ENCODE measurements at regions not wholly inside any gene's neighbourhood (a gene's known extent, or its start where the extent isn't known, plus 50 kb on each side); places are given as distances from the start of the nearest gene placed in this dataset.

DNA sequence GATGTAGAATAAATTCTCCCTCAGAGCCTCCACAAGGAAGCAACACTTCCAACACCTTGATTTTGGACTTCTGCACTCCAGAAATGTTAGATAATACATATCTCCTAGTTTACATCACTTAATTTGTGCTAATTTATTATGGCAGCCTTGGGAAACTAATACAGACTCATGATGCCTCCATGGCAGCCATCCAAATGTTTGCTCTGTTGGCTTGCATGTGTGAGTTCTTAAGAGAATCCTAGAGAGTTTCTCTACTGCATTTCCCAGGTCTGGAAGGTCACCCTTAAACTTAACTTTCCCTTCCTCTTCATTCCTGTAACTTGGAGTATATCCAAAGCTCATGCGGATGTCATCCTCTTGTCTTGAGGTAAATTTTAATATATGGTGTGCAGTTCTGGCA, 956.1 kb downstream of the ADGRL3 start (continued):
- TF ChIP-seq, protein P1, sequence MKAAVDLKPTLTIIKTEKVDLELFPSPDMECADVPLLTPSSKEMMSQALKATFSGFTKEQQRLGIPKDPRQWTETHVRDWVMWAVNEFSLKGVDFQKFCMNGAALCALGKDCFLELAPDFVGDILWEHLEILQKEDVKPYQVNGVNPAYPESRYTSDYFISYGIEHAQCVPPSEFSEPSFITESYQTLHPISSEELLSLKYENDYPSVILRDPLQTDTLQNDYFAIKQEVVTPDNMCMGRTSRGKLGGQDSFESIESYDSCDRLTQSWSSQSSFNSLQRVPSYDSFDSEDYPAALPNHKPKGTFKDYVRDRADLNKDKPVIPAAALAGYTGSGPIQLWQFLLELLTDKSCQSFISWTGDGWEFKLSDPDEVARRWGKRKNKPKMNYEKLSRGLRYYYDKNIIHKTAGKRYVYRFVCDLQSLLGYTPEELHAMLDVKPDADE (IDR thresholded peaks at IDR 0.05), result no peak
- no peak for TF ChIP-seq EZH2phosphoT487 (IDR thresholded peaks at IDR 0.05; ENCODE audit: unreplicated experiment)
- no peak for TF ChIP-seq ZNF114 (CRISPR knock-in tag; IDR thresholded peaks at IDR 0.05)

DNA sequence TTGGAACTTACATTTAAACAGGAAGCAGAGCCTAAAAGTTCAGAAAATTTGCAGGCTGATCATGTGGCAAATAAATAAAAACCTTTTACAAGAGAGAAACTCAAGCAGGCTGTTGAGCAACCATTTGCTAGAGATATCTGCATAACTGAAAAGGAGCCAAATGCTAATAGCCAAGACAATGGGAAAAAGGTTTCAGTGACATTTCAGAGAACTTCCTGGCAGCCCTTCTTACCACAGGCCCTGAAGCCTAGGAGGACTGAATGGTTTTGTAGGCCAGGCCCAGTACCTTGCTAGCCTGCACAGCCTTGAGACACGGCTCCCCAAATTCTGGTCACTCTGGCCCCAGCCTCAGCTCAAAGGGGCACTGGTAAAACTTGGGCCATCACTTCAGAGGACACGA, 945.1 kb downstream of the ADGRL3 start:
- Mint-ChIP-seq H3K27me3 (ENCODE audit: insufficient read depth, low read depth, poor library complexity) (peaks cover 1% of the 10 kb centered on the region), H3K27ac (no peak overlapping the region), H3K4me1 (no peaks in the 10 kb centered on the region), H3K9me3 (peaks cover 33% of the 10 kb centered on the region), H3K4me3 (no peak overlapping the region), H3K36me3 (ENCODE audit: low read depth) (peaks cover 22% of the 10 kb centered on the region)
- Histone ChIP-seq H4K20me1 (replicated peaks; ENCODE audit: insufficient read depth) (no peaks in the 10 kb centered on the region), H2AFZ (no peak overlapping the region), H3K4me1 (ENCODE audit: insufficient read depth) (no peaks in the 10 kb centered on the region), H3F3A (replicated peaks; ENCODE audit: low read depth) (no peaks in the 10 kb centered on the region), H3K9me2 (ENCODE audit: insufficient read depth) (peaks cover 7% of the 10 kb centered on the region; the same call in 1 of the 2 replicates), H3K79me2 (replicated peaks; ENCODE audit: insufficient read depth) (no peaks in the 10 kb centered on the region), H3K4me2 (no peak overlapping the region), H3K27me3 (ENCODE audit: insufficient read depth) (no peaks in the 10 kb centered on the region), H3K36me3 (ENCODE audit: insufficient read depth) (peaks cover 14% of the 10 kb centered on the region; the same call in 1 of the 2 replicates), H3K27ac (ENCODE audit: low read depth) (no peak overlapping the region), H3K4me3 (no peak overlapping the region)
- no peak for TF ChIP-seq ZNF331 (CRISPR knock-in tag; IDR thresholded peaks at IDR 0.05; ENCODE audit: low read depth)
- no peak for TF ChIP-seq ZNF114 (CRISPR knock-in tag; IDR thresholded peaks at IDR 0.05)
- no peak for TF ChIP-seq JUNB (IDR thresholded peaks at IDR 0.05; ENCODE audit: unreplicated experiment)
- TF ChIP-seq, protein P2, sequence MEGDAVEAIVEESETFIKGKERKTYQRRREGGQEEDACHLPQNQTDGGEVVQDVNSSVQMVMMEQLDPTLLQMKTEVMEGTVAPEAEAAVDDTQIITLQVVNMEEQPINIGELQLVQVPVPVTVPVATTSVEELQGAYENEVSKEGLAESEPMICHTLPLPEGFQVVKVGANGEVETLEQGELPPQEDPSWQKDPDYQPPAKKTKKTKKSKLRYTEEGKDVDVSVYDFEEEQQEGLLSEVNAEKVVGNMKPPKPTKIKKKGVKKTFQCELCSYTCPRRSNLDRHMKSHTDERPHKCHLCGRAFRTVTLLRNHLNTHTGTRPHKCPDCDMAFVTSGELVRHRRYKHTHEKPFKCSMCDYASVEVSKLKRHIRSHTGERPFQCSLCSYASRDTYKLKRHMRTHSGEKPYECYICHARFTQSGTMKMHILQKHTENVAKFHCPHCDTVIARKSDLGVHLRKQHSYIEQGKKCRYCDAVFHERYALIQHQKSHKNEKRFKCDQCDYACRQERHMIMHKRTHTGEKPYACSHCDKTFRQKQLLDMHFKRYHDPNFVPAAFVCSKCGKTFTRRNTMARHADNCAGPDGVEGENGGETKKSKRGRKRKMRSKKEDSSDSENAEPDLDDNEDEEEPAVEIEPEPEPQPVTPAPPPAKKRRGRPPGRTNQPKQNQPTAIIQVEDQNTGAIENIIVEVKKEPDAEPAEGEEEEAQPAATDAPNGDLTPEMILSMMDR (conservative IDR thresholded peaks at IDR 0.05; ENCODE audit: low read depth in 2 of 2), result no peak
- no peak for TF ChIP-seq CREB1 (CRISPR knock-in tag; IDR thresholded peaks at IDR 0.05; ENCODE audit: low read depth)
- no peak for TF ChIP-seq EZH2 (IDR thresholded peaks at IDR 0.05; ENCODE audit: low read depth, unreplicated experiment)
- DNase-seq (ENCODE audit: low spot score) (no peak), ATAC-seq (no peak)

DNA sequence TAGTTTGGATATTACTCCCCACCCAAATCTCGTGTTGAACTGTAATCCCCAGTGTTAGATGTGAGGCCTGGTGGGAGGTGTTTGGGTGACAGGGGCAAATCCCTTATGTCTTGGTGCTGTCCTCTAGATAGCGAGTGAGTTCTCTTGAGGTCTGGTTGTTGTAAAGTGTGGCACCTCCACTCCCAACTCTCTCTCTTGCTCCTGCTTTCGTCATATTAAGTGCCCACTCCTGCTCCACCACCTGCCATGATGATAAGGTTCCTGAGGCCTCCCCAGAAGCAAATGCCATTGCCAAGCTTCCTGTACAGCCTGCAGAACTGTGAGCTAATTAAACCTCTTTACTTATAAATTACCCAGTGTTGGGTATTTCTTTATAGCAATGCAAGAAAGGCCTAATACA, 944.3 kb downstream of the ADGRL3 start:
- peaks cover 7% of the 10 kb centered on the region; the same call in 1 of the 2 replicates for H3K9me2 ChIP-seq (ENCODE audit: insufficient read depth)
- no peaks in the 10 kb centered on the region for H3K4me1 ChIP-seq (ENCODE audit: insufficient read depth)
- H3K27me3 Mint-ChIP-seq (ENCODE audit: insufficient read depth, low read depth, poor library complexity), result peaks cover 1% of the 10 kb centered on the region
- H3F3A ChIP-seq (replicated peaks; ENCODE audit: low read depth), result no peaks in the 10 kb centered on the region
- ATAC-seq (no peak), DNase-seq (ENCODE audit: low spot score) (no peak)
- H3K4me2 ChIP-seq, result no peak overlapping the region
- no peaks in the 10 kb centered on the region for H3K4me1 Mint-ChIP-seq
- peaks cover 14% of the 10 kb centered on the region; the same call in 1 of the 2 replicates for H3K36me3 ChIP-seq (ENCODE audit: insufficient read depth)
- H3K27ac Mint-ChIP-seq, result no peak overlapping the region
- peaks cover 33% of the 10 kb centered on the region for H3K9me3 Mint-ChIP-seq
- no peaks in the 10 kb centered on the region for H3K27me3 ChIP-seq (ENCODE audit: insufficient read depth)
- H3K4me3 ChIP-seq, result no peak overlapping the region
- H4K20me1 ChIP-seq (replicated peaks; ENCODE audit: insufficient read depth), result no peaks in the 10 kb centered on the region
- peaks cover 22% of the 10 kb centered on the region for H3K36me3 Mint-ChIP-seq (ENCODE audit: low read depth)
- H3K27ac ChIP-seq (ENCODE audit: low read depth), result no peak overlapping the region
- no peak overlapping the region for H2AFZ ChIP-seq
- H3K4me3 Mint-ChIP-seq, result no peak overlapping the region
- H3K79me2 ChIP-seq (replicated peaks; ENCODE audit: insufficient read depth), result no peaks in the 10 kb centered on the region
- TF ChIP-seq, protein P3, sequence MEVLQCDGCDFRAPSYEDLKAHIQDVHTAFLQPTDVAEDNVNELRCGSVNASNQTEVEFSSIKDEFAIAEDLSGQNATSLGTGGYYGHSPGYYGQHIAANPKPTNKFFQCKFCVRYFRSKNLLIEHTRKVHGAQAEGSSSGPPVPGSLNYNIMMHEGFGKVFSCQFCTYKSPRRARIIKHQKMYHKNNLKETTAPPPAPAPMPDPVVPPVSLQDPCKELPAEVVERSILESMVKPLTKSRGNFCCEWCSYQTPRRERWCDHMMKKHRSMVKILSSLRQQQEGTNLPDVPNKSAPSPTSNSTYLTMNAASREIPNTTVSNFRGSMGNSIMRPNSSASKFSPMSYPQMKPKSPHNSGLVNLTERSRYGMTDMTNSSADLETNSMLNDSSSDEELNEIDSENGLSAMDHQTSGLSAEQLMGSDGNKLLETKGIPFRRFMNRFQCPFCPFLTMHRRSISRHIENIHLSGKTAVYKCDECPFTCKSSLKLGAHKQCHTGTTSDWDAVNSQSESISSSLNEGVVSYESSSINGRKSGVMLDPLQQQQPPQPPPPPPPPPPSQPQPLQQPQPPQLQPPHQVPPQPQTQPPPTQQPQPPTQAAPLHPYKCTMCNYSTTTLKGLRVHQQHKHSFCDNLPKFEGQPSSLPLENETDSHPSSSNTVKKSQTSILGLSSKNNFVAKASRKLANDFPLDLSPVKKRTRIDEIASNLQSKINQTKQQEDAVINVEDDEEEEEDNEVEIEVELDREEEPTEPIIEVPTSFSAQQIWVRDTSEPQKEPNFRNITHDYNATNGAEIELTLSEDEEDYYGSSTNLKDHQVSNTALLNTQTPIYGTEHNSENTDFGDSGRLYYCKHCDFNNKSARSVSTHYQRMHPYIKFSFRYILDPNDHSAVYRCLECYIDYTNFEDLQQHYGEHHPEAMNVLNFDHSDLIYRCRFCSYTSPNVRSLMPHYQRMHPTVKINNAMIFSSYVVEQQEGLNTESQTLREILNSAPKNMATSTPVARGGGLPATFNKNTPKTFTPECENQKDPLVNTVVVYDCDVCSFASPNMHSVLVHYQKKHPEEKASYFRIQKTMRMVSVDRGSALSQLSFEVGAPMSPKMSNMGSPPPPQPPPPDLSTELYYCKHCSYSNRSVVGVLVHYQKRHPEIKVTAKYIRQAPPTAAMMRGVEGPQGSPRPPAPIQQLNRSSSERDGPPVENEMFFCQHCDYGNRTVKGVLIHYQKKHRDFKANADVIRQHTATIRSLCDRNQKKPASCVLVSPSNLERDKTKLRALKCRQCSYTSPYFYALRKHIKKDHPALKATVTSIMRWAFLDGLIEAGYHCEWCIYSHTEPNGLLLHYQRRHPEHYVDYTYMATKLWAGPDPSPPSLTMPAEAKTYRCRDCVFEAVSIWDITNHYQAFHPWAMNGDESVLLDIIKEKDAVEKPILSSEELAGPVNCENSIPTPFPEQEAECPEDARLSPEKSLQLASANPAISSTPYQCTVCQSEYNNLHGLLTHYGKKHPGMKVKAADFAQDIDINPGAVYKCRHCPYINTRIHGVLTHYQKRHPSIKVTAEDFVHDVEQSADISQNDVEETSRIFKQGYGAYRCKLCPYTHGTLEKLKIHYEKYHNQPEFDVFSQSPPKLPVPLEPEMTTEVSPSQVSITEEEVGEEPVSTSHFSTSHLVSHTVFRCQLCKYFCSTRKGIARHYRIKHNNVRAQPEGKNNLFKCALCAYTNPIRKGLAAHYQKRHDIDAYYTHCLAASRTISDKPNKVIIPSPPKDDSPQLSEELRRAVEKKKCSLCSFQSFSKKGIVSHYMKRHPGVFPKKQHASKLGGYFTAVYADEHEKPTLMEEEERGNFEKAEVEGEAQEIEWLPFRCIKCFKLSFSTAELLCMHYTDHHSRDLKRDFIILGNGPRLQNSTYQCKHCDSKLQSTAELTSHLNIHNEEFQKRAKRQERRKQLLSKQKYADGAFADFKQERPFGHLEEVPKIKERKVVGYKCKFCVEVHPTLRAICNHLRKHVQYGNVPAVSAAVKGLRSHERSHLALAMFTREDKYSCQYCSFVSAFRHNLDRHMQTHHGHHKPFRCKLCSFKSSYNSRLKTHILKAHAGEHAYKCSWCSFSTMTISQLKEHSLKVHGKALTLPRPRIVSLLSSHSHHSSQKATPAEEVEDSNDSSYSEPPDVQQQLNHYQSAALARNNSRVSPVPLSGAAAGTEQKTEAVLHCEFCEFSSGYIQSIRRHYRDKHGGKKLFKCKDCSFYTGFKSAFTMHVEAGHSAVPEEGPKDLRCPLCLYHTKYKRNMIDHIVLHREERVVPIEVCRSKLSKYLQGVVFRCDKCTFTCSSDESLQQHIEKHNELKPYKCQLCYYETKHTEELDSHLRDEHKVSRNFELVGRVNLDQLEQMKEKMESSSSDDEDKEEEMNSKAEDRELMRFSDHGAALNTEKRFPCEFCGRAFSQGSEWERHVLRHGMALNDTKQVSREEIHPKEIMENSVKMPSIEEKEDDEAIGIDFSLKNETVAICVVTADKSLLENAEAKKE (CRISPR knock-in tag; IDR thresholded peaks at IDR 0.05), result no peak
- TF ChIP-seq, protein P2 (conservative IDR thresholded peaks at IDR 0.05; ENCODE audit: low read depth in 2 of 2), result no peak
- TF ChIP-seq ZNF114 (CRISPR knock-in tag; IDR thresholded peaks at IDR 0.05), result no peak
